NCI-H446 (cell line): ENCODE measurements at regions not wholly inside any gene's neighbourhood (a gene's known extent, or its start where the extent isn't known, plus 50 kb on each side); places are given as distances from the start of the nearest gene placed in this dataset.

ENCODE experiments used
- DNase-seq, 2 experiments: peaks; one replicate each; lab custom pipeline; 2025; lab: John Stamatoyannopoulos, UW

DNA sequence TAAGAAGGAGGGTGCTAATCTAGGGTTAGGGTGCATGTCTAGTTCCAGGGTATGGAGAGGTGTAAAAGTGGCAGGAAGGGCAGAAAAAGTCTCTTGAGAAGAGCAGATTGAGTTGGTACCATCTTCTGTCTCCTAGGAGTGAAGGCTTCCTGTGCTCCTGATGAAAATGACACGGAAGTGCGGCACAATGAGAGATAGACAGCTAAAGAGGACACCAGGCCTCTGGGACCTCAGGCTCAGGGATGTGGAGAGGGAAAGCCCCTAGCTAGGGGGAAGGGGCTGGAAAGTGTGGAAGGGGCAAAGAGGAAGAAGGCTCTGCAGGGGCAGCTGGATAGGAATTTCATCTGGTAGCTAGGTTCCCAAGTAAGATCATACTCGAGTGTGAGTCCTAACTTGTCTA lies 498.3 kb upstream of the EEF2KMT start:
- no peak for DNase-seq

DNA sequence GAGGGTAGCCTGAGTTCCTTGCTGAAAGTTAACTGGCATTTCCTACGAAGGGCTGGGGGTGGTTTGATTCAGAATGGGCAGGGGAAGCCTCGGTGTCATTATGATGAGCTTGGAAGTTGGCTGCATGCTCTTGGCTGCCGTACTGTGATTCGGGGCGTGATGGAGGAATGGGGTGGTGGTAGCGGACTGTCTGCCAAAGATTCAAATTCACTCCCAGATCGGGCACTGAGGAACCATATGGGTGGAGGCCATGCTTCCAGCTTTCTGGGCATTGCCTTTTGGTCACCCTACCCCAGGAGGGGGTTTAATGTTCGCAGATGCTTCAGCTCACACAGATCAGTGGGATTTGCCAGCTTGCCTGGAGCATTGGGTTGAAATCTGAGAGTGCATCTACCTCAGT lies 492.8 kb upstream of the EEF2KMT start:
- DNase-seq, result no peak

DNA sequence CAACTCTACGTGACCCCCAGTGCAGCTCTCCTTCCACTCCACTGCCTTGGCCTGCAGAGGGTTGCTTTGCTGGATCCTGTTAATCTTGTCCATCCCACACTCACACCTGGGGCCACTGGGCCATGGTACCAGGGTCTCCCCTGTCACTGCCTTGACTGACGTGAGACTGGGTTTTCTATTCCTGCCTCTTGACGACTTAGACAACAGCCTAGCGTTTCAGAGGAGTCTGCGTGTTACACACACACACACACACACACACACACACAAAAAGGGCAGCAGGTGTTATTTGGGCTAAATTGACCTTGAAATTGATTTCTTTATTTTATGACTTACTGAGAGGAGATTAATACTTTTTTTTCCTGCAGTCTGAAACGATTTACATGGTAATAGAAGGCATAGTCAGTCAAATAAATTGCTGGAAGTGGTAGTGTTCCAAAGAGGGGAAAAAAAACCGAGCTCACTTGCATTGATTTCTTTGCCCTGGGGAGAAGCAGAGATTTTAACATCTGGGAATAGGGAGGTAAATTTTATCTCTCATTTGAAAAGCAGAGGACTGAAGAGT lies 492.3 kb upstream of the EEF2KMT start:
- no peak for DNase-seq

DNA sequence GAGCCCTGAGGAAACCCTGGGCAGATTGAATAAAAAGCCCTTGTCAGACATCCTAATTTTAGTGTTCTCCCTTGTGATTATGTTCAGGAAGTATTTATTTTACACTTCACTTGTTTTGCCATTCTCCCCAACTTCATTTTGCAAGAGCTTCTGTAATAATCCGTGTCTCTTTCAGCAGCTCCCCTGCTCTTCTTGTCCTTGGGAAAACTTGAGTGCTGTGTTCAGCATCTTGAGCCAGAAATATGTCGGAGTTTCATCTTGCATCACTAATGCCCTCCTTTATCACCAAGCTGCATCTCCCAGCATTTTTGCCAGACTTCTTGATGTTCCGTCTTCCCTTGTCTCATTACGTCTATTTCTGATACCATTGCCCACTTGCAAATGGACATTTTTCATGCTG lies 486.5 kb upstream of the EEF2KMT start:
- no peak for DNase-seq

DNA sequence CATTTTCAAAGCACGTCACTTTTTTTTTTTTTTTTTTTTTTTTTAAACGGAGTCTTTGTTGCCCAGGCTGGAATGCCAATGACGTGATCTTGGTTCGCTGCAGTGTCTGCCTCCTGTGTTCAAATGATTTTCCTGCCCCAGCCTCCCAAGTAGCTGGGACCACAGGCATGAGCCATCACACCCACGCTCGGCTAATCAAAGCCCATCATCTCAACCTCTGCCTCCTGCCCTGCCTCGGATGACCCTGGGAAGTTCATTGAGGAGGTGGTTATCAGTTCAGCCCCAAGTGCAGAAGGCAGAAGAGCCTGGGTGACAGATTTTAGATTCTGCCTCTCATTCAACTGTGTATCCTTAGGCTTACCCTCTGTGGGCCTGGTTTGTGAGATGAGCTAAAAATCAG lies 484.9 kb upstream of the EEF2KMT start:
- no peak for DNase-seq

DNA sequence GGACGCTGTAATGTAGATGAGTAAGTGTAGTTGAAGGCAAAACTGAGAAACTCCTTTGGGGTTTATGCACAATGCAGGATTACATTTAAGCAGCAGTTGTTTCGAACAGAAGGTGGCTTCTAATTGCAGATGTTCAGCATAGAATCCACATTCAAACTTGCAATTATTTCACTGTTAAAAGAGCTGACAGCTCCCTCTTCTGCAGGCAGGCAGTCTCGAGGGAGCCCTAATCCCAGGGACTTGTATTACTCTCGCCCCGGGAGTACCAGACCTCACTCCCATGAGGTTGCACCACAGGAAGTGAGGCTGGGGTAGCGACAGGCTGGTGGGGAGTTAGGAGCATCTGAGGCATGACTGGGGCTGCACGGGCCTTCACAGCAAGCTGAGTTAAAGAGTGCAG lies 484.3 kb upstream of the EEF2KMT start:
- DNase-seq, result no peak

DNA sequence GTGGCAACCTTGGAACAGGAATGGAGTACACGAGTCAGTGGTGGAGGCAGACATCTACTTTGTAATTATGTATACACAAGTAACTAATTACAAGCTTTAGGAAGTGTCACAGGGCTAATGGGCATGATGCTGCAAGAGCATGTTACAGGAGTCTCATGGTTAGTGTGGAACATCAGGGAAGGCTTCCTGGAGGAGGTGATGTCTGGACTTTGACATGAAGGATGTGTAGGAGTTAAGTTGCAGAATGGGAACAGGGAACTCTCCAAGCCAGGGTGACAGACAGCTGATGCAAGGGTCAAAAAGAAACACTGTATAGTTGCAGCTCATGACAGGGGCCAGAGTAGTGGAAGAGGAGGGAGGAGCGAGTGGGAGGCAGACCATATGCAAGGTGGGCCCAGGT lies 483.8 kb upstream of the EEF2KMT start:
- no peak for DNase-seq

DNA sequence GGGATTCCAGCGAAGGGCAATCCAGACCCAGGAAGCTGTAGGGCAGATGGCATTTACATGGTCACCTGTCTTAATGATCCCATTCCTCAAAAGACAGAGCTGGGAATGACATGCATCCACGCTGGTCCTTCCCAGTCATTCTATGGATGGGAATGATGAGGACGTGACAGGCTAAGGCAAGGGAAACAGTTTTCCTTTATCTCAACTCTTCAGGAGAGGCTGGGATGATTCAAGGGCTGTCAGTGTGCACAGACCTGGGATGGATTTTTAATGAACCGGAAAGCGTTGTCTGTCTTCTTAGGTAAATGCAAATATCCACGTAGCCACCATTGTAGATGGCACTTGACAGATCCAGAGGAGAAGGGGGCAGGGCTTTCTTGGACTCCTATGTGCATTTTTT lies 483.2 kb upstream of the EEF2KMT start:
- DNase-seq, result no peak

DNA sequence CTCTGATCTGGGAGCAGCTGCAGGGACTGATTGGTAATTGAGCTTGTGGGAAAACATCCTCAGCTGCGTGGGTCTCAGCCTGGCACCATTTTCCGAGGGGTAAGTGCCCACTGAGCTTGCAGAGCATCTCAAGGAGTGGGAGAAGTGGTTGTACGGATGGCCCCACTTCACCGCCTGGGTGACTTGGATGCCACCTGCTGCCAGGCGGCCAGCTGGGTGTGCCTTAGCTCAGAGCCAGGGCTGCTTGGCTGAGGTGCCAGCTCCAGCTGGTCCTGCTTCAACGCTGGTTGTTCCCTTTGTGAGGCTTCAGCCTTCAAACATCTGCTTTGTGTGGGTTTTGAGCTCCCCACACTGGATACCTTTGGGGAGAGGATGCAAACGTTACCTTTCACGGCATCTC lies 482.7 kb upstream of the EEF2KMT start:
- no peak for DNase-seq

DNA sequence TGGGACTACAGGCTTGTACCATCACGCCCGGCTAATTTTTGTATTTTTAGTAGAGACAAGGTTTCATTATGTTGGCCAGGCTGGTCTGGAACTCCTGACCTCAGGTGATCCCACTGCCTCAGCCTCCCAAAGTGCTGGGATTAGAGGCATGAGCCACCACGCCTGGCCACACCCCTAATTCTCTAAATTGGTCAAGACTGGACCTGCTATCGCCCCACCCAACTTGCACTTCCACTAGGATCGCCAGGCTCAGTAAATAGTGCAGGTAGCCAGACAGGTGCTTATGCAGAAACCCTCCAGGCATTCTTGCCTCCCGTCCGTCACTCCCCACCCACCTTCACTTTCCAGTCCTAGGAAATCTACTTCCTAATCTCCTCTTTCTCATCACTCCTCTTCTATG lies 481.4 kb upstream of the EEF2KMT start:
- DNase-seq, result no peak

DNA sequence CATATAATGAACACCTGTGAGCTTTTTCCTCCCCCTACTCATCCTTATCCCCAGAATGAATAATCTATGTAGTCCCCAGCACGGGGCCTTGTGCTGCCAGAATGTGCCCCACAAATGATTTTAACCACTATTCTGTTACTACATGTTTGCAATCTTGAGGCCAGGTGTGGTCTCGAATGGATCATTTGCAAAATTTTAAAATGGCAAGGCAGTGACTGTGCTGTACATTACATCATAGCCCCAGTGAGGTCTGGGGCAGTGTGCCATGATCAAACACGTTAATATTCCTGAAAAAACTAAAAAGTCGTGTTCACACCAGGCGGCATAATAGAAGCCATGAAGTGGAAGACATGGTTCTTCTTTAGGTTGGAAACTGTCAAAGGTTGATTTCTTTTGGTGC lies 479.9 kb upstream of the EEF2KMT start:
- no peak for DNase-seq

DNA sequence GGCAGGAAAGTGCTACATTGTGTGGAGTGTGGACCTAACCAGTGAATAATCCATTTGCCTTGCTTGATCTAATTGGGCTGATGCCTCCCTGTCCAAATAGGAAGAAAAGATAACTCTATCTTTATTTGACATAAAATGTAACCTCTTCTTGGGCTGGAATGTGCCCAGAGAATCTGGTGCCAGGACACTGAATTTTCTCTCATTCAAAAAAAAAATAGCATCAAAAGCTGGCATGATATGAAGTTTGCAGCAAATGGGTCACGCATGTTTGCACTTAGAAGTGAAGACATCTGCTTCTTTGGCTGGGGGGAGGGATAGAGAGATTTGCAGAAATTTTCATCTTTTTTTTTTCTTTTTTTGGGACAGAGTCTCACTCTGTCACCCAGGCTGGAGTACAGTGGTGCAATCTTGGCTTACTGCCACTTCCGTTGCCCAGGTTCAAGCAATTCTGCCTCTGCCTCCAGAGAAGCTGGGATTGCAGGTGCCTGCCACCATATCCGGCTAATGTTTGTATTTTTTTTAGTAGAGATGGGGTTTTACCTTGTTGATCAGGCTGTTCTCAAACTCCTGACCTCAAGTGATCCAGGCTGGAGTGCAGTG lies 478.2 kb upstream of the EEF2KMT start:
- DNase-seq, result no peak

DNA sequence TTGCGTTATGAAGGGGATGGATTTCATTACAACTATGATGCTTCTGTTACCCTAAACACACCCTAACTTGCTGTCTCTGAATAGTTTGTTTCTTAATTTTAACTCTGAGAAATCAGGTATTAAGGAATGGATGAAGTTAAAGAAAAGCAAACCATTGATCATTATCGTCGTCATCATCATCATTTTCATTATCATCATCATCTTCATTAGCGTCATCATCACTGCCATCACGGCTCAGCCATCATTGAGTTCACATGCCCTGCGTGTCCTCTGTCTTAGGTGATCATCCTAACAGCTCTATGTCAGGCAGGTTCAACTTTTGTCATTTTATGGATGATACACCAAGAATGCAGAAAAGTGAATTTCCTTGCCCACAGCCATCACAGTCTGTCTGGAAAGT lies 477.5 kb upstream of the EEF2KMT start:
- no peak for DNase-seq

DNA sequence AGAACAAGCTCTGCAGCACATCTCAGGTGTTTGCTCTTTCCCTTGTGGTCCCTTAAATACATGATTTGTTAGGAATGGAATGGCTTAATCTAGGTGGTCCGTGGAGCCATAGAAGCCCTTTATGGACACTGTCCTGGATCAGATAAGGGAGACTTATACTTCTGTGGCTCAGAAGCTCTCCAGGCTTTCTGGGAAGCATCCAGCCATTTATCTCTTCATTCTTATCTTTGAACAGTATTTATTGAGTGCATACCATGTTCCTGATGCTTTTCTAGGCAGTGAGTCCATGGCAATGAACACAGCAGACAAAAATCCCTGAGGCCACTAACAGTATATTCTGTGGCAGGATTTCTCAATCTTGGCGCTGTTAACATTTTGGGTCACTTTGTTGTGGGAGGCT lies 474.5 kb upstream of the EEF2KMT start:
- no peak for DNase-seq

DNA sequence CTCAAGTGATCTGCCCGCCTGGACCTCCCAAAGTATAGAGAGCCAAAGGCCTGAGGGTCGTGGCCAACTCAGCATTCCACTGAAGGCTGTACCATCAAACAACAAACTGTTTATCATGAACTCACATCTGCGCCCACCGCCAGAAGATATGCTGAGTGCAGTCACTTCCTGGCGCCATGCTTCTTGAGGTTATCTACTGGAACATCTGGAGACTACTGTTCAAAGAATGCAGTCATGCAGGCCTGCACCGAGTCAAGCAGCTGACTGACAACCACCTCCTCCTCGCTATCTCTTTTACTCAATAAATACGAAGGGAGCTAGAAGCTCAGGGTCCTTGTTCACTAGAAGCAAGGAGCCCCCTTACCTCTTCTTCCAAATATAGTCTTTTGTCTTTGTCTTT lies 473.9 kb upstream of the EEF2KMT start:
- DNase-seq, result no peak

DNA sequence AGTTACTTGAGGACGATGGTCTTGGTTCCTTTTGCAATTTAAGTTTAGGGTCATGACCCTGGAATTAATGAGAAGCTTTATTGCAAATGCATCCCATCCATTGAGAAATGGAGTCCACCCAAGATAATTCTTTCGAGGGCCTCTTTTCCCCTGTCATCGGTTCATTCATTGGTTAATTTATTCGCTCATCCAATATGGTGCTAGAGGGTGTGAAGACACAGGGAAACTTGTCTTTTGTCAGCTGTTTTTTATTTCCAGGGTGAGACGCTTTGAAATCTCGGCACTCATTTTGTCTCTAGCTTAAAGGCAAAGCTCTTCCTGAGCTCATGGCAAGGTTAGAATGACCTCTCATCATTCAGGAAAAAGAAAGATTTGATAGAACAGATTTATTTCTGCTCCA lies 464.2 kb upstream of the EEF2KMT start:
- DNase-seq, result no peak

DNA sequence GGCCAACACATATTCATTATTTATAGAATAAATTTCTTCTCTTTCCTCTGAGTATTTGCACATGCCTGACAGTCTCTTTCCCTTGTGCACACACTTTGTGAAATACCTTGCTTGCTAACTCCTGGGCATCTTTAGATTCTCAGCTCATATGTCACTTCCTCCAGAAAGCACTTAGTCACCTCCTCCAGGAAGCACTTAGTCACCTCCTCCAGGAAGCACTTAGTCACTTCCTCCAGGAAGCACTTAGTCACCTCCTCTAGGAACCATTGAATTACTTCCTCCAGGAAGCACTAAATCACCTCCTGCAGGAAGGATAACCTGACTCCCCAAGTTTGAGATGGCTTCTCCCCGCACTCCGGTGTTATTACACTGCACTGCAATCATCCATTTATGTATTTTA lies 462.5 kb upstream of the EEF2KMT start:
- DNase-seq, result no peak

DNA sequence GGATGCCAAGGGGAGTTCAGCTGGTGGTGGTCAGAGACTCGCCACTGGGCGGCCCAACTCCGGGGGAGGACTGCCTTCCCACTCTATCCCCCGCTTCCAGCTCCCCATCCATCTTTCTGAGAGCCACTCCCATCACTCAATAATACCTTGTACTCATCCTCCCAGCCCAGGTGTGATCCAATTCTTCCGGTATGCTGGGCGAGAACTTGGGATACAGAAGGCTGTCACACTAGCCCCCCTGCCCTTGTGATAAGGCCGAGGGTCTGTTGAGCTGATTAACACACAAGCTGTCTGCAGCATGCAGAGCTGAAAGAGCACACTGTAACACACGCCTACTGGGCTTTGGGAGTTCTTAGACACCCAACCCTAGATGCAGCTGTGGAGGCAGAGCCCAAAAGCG lies 460.4 kb upstream of the EEF2KMT start:
- DNase-seq, result no peak

DNA sequence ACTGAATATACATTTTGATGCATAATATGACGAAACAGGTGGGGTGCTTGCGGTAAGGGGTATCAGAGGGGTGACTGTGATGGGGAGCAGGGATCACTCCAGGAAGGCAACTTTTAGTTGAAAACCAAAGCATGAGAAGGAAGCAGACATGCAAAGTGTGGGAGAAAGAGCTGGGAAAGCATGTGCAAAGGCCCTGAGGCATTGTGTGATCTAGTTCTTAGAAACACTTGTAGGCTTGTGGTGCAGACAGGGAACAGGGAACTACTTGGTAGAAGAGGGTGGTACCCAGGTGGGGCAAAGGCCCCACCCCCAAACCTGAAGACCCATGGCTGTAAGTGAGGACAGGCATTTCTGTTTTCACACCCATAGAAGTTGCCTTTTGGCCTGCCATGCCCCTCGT lies 459.9 kb upstream of the EEF2KMT start:
- DNase-seq, result no peak

DNA sequence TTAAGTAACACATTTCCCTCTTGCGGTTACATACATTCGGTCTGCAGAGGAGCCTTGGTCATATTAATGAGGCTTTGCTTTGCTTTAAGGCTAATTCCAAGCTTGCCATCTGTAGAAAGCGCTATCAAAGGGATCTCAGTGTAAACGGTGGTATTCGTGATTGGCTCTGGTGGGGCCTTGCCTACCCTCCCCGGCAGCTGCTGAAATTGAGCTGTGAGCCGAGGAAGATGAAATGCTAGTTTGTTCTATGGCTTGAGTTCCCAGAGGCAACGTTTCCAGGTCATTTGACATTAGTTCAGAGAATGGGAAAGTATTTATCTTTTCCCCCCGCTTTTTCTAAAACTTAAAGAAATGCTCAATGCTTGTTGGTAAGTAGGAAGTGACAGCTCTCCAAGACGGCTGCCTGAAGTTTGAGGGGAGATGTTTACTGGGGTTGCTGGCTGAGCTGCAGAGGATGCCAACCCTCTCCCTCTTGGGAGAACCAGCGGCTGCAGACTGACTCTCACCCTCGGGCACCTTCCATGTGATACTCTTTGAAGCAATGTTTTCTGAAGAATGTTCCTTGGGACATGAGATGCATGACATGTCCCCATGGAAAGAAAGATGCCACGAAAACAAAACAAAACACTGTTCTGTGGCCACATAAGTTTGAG lies 458.7 kb upstream of the EEF2KMT start:
- no peak for DNase-seq

DNA sequence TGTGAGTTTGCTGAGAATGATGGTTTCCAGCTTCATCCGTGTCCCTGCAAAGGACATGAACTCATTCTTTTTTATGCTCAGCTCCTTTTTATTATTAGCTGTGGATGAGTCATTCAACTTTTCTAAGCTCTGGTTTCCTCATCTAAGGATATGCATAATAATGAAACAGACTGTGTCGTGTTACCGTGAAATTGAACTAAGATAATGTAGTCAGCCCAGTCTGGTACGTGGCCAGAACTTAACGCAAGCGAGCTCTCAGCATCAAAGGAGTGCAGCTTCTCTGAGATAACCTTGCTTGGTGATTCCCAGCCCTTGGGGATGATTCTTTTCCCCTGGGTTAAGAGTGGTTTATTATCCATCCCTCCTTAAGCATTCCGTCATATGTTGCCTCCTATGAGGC lies 454.3 kb upstream of the EEF2KMT start:
- DNase-seq, result no peak

DNA sequence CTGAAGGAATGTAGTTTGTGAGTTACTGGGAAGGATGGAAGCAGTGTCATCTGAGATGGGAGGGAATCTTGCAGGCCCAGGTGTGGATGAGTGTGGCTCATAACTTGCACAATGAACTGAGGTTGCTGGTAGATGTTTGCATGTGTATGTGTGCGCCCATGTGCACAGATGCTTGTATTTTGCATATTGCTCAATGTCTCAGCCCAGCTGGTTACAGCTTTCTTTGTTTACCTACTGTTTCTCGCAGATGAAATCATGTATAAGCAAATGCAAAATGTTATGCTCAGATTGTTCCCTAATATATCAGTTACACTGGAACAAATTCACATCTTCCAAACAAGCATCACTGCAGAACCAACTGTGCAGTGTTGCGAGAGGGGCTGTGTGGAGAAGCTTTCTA lies 452.2 kb upstream of the EEF2KMT start:
- DNase-seq, result no peak

DNA sequence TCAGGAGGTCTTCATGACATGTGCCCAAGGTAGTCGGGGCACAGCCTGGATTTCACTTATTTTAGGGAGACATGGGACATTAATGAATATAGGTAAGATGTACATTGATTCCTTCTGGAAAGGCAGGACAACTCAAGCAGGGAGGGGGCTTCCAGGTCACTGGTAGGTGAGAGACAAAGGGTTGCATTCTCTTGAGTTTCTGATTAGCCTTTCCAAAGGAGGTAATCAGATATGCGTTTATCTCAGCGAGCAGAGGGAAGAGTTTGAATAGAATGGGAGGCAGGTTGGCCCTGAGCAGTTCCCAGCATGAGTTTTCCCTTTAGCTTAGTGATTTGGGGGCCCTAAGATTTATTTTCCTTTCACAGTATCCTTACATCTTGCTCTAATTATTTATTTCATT lies 443.8 kb upstream of the EEF2KMT start:
- no peak for DNase-seq

DNA sequence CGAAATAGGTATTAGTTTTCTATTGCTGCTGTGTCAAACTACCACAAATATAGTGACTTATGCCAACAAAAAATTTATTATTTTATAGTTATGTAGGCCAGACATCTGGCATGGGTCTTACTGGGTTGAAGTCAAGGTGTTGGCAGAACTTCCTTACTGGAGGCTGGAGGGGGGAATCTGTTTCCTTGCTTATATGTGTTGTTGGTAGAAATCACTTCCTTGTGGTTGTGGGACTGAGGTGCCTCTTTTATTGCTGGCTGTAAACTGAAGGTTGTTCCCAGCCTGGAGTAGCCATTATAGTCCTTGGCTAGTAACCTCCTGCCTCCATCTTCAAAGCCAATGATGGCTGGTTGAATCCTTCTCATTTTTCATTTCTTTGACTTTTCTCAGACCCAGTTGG lies 439.8 kb upstream of the EEF2KMT start:
- DNase-seq, result no peak
